K562 (cell line): ENCODE measurements at regions not wholly inside any gene's neighbourhood (a gene's known extent, or its start where the extent isn't known, plus 50 kb on each side); places are given as distances from the start of the nearest gene placed in this dataset.

Source experiments
- ATAC-seq: fragments of 200-7000 bp; cut with Tn5 transposase; 3 replicates; pipeline ENCODE4 v1.9.1; 2020; ENCODE audit warnings: moderate library complexity
- BruUV-seq: library from RNA; stranded (reverse); fragments of 400-500 nt; replicated peaks from 2 replicates; lab custom pipeline; 2021; lab: Mats Ljungman, UMichigan
- CTCF ChIA-PET: fragments of 300-600 bp; formaldehyde crosslinking; extraction: SDS; loops from one replicate; lab custom pipeline; 2021; ENCODE audit warnings: low intra/inter-chr PET ratio; lab: Yijun Ruan, JAX
- POLR2A ChIA-PET: fragments of 300-600, 350-650 bp; sonication (Branson Sonifier 250); formaldehyde crosslinking; extraction: SDS; loops from one replicate; lab custom pipeline; 2021; ENCODE audit warnings: antibody characterized with exemption, inconsistent platforms; lab: Yijun Ruan, JAX
- DNase-seq, 4 experiments: peaks; one replicate each; pipeline versions ENCODE4 v3.0.0 to v3.0.0-alpha.2; 2011 to 2018; ENCODE audit warnings: low spot score in 3 of 4, mixed read lengths in 3 of 4; ENCODE audit errors: extremely low read depth in 1 of 4
- FAIRE-seq: peaks from 2 replicates; lab custom pipeline; 2011; peaks lifted over from hg19 to GRCh38; lab: Jason Lieb, UNC
- H2AFZ ChIP-seq: 2 replicates; pipeline ENCODE4 v1.6.0; 2011; ENCODE audit warnings: low read depth, low read length, control low read depth, inconsistent platforms
- H3K27ac ChIP-seq: fragments of 200-600 bp; 3 replicates; pipeline ENCODE4 v1.8.0; 2011; ENCODE audit warnings: low read depth, mild to moderate bottlenecking, control low read depth, inconsistent platforms, low read length, moderate library complexity, mixed read lengths; ENCODE audit errors: extremely low read depth
- H3K27me3 ChIP-seq, 2 experiments: fragments of 300-600 bp in 1 of 2; 2 replicates in 1 of 2; 3 replicates in 1 of 2; pipeline versions ENCODE4 v1.6.0 to v1.8.0; 2011; ENCODE audit warnings: inconsistent platforms in 2 of 2, low read length in 2 of 2, mild to moderate bottlenecking in 1 of 2, mixed read lengths in 1 of 2, moderate library complexity in 1 of 2; ENCODE audit not compliant: control insufficient read depth in 2 of 2, insufficient read depth in 2 of 2
- H3K36me3 ChIP-seq: fragments of 300-600 bp; 3 replicates; pipeline ENCODE4 v1.8.0; 2011; ENCODE audit warnings: mild to moderate bottlenecking, low read length, inconsistent platforms; ENCODE audit not compliant: control insufficient read depth, insufficient read depth
- H3K4me1 ChIP-seq, 2 experiments: fragments of 200-600 bp in 1 of 2; replicated peaks in 1 of 2; 2 replicates in 1 of 2; 3 replicates in 1 of 2; pipeline versions ENCODE4 v1.5.1 to v1.8.0; 2011; ENCODE audit warnings: inconsistent platforms in 2 of 2, low read length in 2 of 2, mild to moderate bottlenecking in 1 of 2, mixed read lengths in 1 of 2, moderate library complexity in 1 of 2; ENCODE audit not compliant: control insufficient read depth in 2 of 2, insufficient read depth in 2 of 2
- H3K4me2 ChIP-seq: 2 replicates; pipeline ENCODE4 v1.6.1; 2011; ENCODE audit warnings: low read length, control low read depth, inconsistent platforms, mixed read lengths; ENCODE audit not compliant: insufficient read depth
- H3K4me3 ChIP-seq: fragments of 200-600 bp; sonication (generic), shearing (Covaris generic); 2 replicates; pipeline ENCODE4 v1.5.1; 2016; ENCODE audit warnings: control low read depth, inconsistent platforms
- H3K79me2 ChIP-seq: fragments of 200-600 bp; 3 replicates; pipeline ENCODE4 v1.8.0; 2011; ENCODE audit warnings: low read length, inconsistent platforms; ENCODE audit not compliant: control insufficient read depth, insufficient read depth
- H3K9ac ChIP-seq, 2 experiments: 2 replicates each; pipeline versions ENCODE4 v1.6.0 to v1.6.1; 2011; ENCODE audit warnings: low read depth in 2 of 2, low read length in 2 of 2, control low read depth in 1 of 2, inconsistent platforms in 1 of 2, mild to moderate bottlenecking in 1 of 2, mixed read lengths in 1 of 2; ENCODE audit not compliant: insufficient read depth in 1 of 2
- H3K9me1 ChIP-seq: one replicate; pipeline ENCODE4 v1.6.0; 2011; ENCODE audit warnings: inconsistent platforms, mild to moderate bottlenecking, low read length, moderate library complexity; ENCODE audit not compliant: control insufficient read depth, insufficient read depth
- H3K9me3 ChIP-seq: replicated peaks from 2 replicates; pipeline ENCODE4 v1.5.1; 2011; ENCODE audit warnings: low read depth, low read length, inconsistent platforms; ENCODE audit not compliant: control insufficient read depth, insufficient read depth
- H4K20me1 ChIP-seq: replicated peaks from 2 replicates; pipeline ENCODE4 v1.6.1; 2011; ENCODE audit warnings: low read length, inconsistent platforms, mixed read lengths; ENCODE audit not compliant: control insufficient read depth, insufficient read depth
- GMEB1 ChIP-seq: fragments of 250-450 bp; sonication (Bioruptor Pico); IDR thresholded peaks from 2 replicates; pipeline ENCODE4 v1.4.0; 2020; ENCODE audit warnings: mild to moderate bottlenecking
- HDGF ChIP-seq: fragments of 450-650 bp; IDR thresholded peaks from 2 replicates; pipeline ENCODE4 v1.6.1; 2016
- MBD2 ChIP-seq: sonication (generic); IDR thresholded peaks from 2 replicates; pipeline ENCODE4 v1.6.1; 2016; ENCODE audit warnings: low read depth, borderline replicate concordance
- NFE2 ChIP-seq: IDR thresholded peaks from 2 replicates; pipeline ENCODE4 v1.6.1; 2014; ENCODE audit warnings: antibody characterized with exemption, low read depth
- SIN3B ChIP-seq: fragments of 450-650 bp; IDR thresholded peaks from 2 replicates; pipeline ENCODE4 v1.6.1; 2017; ENCODE audit warnings: low read depth, mild to moderate bottlenecking, moderate library complexity
- ZBTB1 ChIP-seq: sonication (generic); formaldehyde crosslinking; IDR thresholded peaks from 2 replicates; pipeline ENCODE4 v1.8.1; 2023; ENCODE audit warnings: missing genetic modification reagents, low read depth, mild to moderate bottlenecking, borderline replicate concordance
- ZMIZ1 ChIP-seq, 2 experiments: fragments of 150-350 bp in 1 of 2; IDR thresholded peaks; 2 replicates each; pipeline ENCODE4 v1.6.1; 2012 to 2016; ENCODE audit warnings: low read depth in 2 of 2, low read length in 2 of 2, mild to moderate bottlenecking in 1 of 2, moderate library complexity in 1 of 2
- ZNF140 ChIP-seq: fragments of 250-450 bp; sonication (Bioruptor Pico); IDR thresholded peaks from 2 replicates; pipeline ENCODE4 v1.8.0; 2021; ENCODE audit warnings: moderate library complexity, mild to moderate bottlenecking, inconsistent platforms
- ZNF668 ChIP-seq: fragments of 250-450 bp; sonication (Bioruptor Pico); IDR thresholded peaks from 2 replicates; pipeline ENCODE4 v1.8.0; 2022; ENCODE audit warnings: mild to moderate bottlenecking, inconsistent platforms
- WGBS: fragments of 100-300 bp; shearing (Covaris generic); methylation state at CpG from one replicate; pipeline ENCODE4 v1.1.6; 2016; ENCODE audit warnings: low coverage, mixed read lengths; ENCODE audit not compliant: insufficient coverage; ENCODE audit errors: missing lambda C conversion rate; 5-methylcytosine and 5-hydroxymethylcytosine counted together
- in situ Hi-C: fragments of 300-500 bp; cut with MboI; formaldehyde crosslinking; loops from 4 replicates; pipeline ENCODE4 v1.15.0; 2018; ENCODE audit warnings: inconsistent platforms, mixed read lengths
- intact Hi-C: fragments of 100-400 bp; cut with micrococcal nuclease; formaldehyde crosslinking; loops from 2 replicates; pipeline ENCODE4 v1.14.2; 2022
- TF ChIP-seq, protein P1 (sequence below): IDR thresholded peaks from 2 replicates; pipeline ENCODE4 v1.6.1; 2012; ENCODE audit warnings: low read depth, low read length, improper control_type of control experiment, borderline replicate concordance
- TF ChIP-seq, protein P2 (sequence below): IDR thresholded peaks from 2 replicates; pipeline ENCODE4 v1.6.1; 2016; ENCODE audit warnings: missing genetic modification characterization, missing compliant biosample characterization

DNA sequence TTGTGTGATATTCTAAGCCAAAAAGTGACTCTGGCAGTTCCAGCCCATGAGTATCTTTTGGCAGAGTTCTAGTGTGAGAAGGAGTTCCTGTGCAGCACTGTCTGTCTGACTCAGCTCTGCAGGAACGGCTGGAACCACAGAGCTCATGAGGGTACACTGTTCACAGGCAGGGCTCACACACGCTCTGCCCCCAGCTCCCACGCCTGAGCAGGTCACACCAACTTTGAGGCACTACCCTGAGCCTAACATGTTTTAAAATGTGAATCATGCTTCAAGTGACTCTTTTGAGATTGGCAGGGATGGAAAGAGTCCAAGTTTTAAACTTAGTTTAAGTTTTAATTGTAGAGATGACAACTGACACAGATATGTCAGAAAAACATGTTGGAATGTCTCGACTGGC is 1203.3 kb downstream of the UQCRFS1 start:
- Histone ChIP-seq H3K4me1 (no peaks in the 10 kb centered on the region), H3K79me2 (no peaks in the 10 kb centered on the region), H3K4me3 (no peak overlapping the region), H3K27me3 (no peaks in the 10 kb centered on the region), H3K9me1 (no peaks in the 10 kb centered on the region), H4K20me1 (no peaks in the 10 kb centered on the region), H3K9me3 (no peaks in the 10 kb centered on the region), H3K36me3 (no peaks in the 10 kb centered on the region), H2AFZ (no peak overlapping the region), H3K4me2 (no peak overlapping the region), H3K27ac (no peak overlapping the region), H3K9ac (no peak overlapping the region)
- POLR2A ChIA-PET: no interaction called here
- CTCF ChIA-PET: no interaction called here
- FAIRE-seq (no peak), DNase-seq (no peak), ATAC-seq (no peak)
- intact Hi-C loops (no loop called here), in situ Hi-C loops (no loop called here)
- TF ChIP-seq NFE2 (no peak), ZNF668 (CRISPR knock-in tag) (no peak), ZBTB1 (CRISPR knock-in tag) (no peak), SIN3B (no peak), GMEB1 (CRISPR knock-in tag) (no peak), MBD2 (no peak), HDGF (no peak), ZMIZ1 (IDR thresholded peaks at IDR 0.05; ENCODE audit: low read depth in 2 of 2, low read length in 2 of 2) (no peak), ZNF140 (CRISPR knock-in tag) (no peak)
- TF ChIP-seq, protein P1, sequence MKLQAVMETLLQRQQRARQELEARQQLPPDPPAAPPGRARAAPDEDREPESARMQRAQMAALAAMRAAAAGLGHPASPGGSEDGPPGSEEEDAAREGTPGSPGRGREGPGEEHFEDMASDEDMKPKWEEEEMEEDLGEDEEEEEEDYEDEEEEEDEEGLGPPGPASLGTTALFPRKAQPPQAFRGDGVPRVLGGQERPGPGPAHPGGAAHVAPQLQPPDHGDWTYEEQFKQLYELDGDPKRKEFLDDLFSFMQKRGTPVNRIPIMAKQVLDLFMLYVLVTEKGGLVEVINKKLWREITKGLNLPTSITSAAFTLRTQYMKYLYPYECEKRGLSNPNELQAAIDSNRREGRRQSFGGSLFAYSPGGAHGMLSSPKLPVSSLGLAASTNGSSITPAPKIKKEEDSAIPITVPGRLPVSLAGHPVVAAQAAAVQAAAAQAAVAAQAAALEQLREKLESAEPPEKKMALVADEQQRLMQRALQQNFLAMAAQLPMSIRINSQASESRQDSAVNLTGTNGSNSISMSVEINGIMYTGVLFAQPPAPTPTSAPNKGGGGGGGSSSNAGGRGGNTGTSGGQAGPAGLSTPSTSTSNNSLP: no peak
- TF ChIP-seq, protein P2, sequence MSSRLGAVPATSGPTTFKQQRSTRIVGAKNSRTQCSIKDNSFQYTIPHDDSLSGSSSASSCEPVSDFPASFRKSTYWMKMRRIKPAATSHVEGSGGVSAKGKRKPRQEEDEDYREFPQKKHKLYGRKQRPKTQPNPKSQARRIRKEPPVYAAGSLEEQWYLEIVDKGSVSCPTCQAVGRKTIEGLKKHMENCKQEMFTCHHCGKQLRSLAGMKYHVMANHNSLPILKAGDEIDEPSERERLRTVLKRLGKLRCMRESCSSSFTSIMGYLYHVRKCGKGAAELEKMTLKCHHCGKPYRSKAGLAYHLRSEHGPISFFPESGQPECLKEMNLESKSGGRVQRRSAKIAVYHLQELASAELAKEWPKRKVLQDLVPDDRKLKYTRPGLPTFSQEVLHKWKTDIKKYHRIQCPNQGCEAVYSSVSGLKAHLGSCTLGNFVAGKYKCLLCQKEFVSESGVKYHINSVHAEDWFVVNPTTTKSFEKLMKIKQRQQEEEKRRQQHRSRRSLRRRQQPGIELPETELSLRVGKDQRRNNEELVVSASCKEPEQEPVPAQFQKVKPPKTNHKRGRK: no peak
- WGBS: 0% methylated on average over 4 of the region's 4 CpGs
- no TSS peak for BruUV-seq
